Activated T-cell treated with anti-CD3 and anti-CD28 coated beads, Interleukin-2, amount 50 U/mL, for 24 hours (primary cell): ENCODE measurements at regions not wholly inside any gene's neighbourhood (a gene's known extent, or its start where the extent isn't known, plus 50 kb on each side); places are given as distances from the start of the nearest gene placed in this dataset.

ENCODE experiments used
- DNase-seq: peaks from one replicate; pipeline ENCODE4 v3.0.0-alpha.2; 2020
- H3K27ac Mint-ChIP-seq: 2 replicates; pipeline ENCODE4 v1.8.0; 2020; ENCODE audit warnings: mild to moderate bottlenecking, mixed read lengths
- H3K27me3 Mint-ChIP-seq: 2 replicates; pipeline ENCODE4 v1.8.0; 2020; ENCODE audit warnings: mixed read lengths
- H3K36me3 Mint-ChIP-seq: 2 replicates; pipeline ENCODE4 v1.8.0; 2020; ENCODE audit warnings: low read depth, mixed read lengths
- H3K4me1 Mint-ChIP-seq: 2 replicates; pipeline ENCODE4 v1.8.0; 2020; ENCODE audit warnings: low read depth, mixed read lengths
- H3K4me3 Mint-ChIP-seq: 2 replicates; pipeline ENCODE4 v1.8.0; 2020; ENCODE audit warnings: mild to moderate bottlenecking, moderate library complexity, mixed read lengths
- H3K9me3 Mint-ChIP-seq: 2 replicates; pipeline ENCODE4 v1.8.0; 2020; ENCODE audit warnings: mixed read lengths

GRCh38 chr5:74007193-74007592, 381.2 kb downstream of the ARHGEF28 start:
- Mint-ChIP-seq H3K4me3 (no peak overlapping the region), H3K36me3 (no peaks in the 10 kb centered on the region), H3K4me1 (no peaks in the 10 kb centered on the region), H3K27me3 (peaks cover 20% of the 10 kb centered on the region), H3K9me3 (no peaks in the 10 kb centered on the region), H3K27ac (no peak overlapping the region)
- DNase-seq, result no peak

- Mint-ChIP-seq H3K4me1 (no peaks in the 10 kb centered on the region), H3K4me3 (no peak overlapping the region), H3K27me3 (peaks cover 19% of the 10 kb centered on the region), H3K9me3 (no peaks in the 10 kb centered on the region), H3K27ac (no peak overlapping the region), H3K36me3 (no peaks in the 10 kb centered on the region)
- no peak for DNase-seq
Observed at GRCh38 chr5:73999297-73999696, 373.3 kb downstream of the ARHGEF28 start.

GRCh38 chr5:73998489-73998888, 372.5 kb downstream of the ARHGEF28 start:
- Mint-ChIP-seq H3K27ac (no peak overlapping the region), H3K27me3 (peaks cover 24% of the 10 kb centered on the region), H3K4me1 (no peaks in the 10 kb centered on the region), H3K36me3 (no peaks in the 10 kb centered on the region), H3K9me3 (peaks cover 4% of the 10 kb centered on the region), H3K4me3 (no peak overlapping the region)
- DNase-seq, result no peak

- Mint-ChIP-seq H3K9me3 (peaks cover 4% of the 10 kb centered on the region), H3K36me3 (no peaks in the 10 kb centered on the region), H3K4me1 (no peaks in the 10 kb centered on the region), H3K27me3 (peaks cover 26% of the 10 kb centered on the region), H3K27ac (no peak overlapping the region), H3K4me3 (no peak overlapping the region)
- DNase-seq, result no peak
Observed at GRCh38 chr5:73997960-73998359, 372.0 kb downstream of the ARHGEF28 start.

GRCh38 chr5:73996151-73996755, 370.3 kb downstream of the ARHGEF28 start:
- DNase-seq, result no peak

GRCh38 chr5:73994963-73995362, 369.0 kb downstream of the ARHGEF28 start:
- Mint-ChIP-seq H3K4me1 (no peaks in the 10 kb centered on the region), H3K27me3 (peaks cover 36% of the 10 kb centered on the region), H3K9me3 (peaks cover 4% of the 10 kb centered on the region), H3K36me3 (no peaks in the 10 kb centered on the region), H3K27ac (no peak overlapping the region), H3K4me3 (no peak overlapping the region)
- DNase-seq, result no peak

More at GRCh38 chr5:73996151-73996755, 370.3 kb downstream of the ARHGEF28 start:
- H3K36me3 Mint-ChIP-seq, result no peaks in the 10 kb centered on the region
- H3K4me3 Mint-ChIP-seq, result no peak overlapping the region
- no peak overlapping the region for H3K27ac Mint-ChIP-seq
- H3K9me3 Mint-ChIP-seq, result peaks cover 4% of the 10 kb centered on the region
- H3K4me1 Mint-ChIP-seq, result no peaks in the 10 kb centered on the region
- peaks cover 38% of the 10 kb centered on the region for H3K27me3 Mint-ChIP-seq
